Mesenchymal stem cell (in vitro differentiated cells and primary cell): ENCODE measurements at regions not wholly inside any gene's neighbourhood (a gene's known extent, or its start where the extent isn't known, plus 50 kb on each side); places are given as distances from the start of the nearest gene placed in this dataset.

ENCODE experiments used
- DNase-seq: peaks from one replicate; pipeline ENCODE4 v3.0.0-alpha.2; 2013
- H2AFZ ChIP-seq: one replicate; pipeline ENCODE4 v1.6.1; 2013; ENCODE audit warnings: low read depth, mild to moderate bottlenecking, control low read depth, inconsistent platforms, low read length, moderate library complexity
- H2AK5ac ChIP-seq: 2 replicates; pipeline ENCODE4 v1.6.1; 2013; ENCODE audit warnings: low read length, moderate library complexity, mild to moderate bottlenecking, inconsistent platforms; ENCODE audit not compliant: severe bottlenecking
- H2BK120ac ChIP-seq: one replicate; pipeline ENCODE4 v1.6.1; 2013; ENCODE audit warnings: low read depth, mild to moderate bottlenecking, inconsistent platforms, low read length, moderate library complexity
- H2BK12ac ChIP-seq, 2 experiments: one replicate each; pipeline ENCODE4 v1.6.1; 2013; ENCODE audit warnings: inconsistent platforms in 2 of 2, low read length in 2 of 2, mild to moderate bottlenecking in 2 of 2, moderate library complexity in 2 of 2, control low read depth in 1 of 2
- H2BK15ac ChIP-seq: one replicate; pipeline ENCODE4 v1.6.1; 2013; ENCODE audit warnings: mild to moderate bottlenecking, low read depth, inconsistent platforms; ENCODE audit not compliant: poor library complexity, severe bottlenecking
- H2BK5ac ChIP-seq: 2 replicates; pipeline ENCODE4 v1.6.1; 2013; ENCODE audit warnings: low read depth, mild to moderate bottlenecking, low read length, control low read depth, inconsistent platforms; ENCODE audit not compliant: poor library complexity, severe bottlenecking
- H3K14ac ChIP-seq, 2 experiments: one replicate each; pipeline ENCODE4 v1.6.1; 2013; ENCODE audit warnings: inconsistent platforms in 2 of 2, low read length in 2 of 2, control low read depth in 1 of 2, mild to moderate bottlenecking in 1 of 2, moderate library complexity in 1 of 2
- H3K18ac ChIP-seq, 2 experiments: one replicate each; pipeline ENCODE4 v1.6.1; 2013; ENCODE audit warnings: inconsistent platforms in 2 of 2, low read length in 2 of 2, control low read depth in 1 of 2, low read depth in 1 of 2, mild to moderate bottlenecking in 1 of 2
- H3K23ac ChIP-seq, 2 experiments: one replicate each; pipeline ENCODE4 v1.6.1; 2013; ENCODE audit warnings: inconsistent platforms in 2 of 2, low read length in 2 of 2, mild to moderate bottlenecking in 2 of 2, moderate library complexity in 2 of 2, control low read depth in 1 of 2
- H3K27ac ChIP-seq: 2 replicates; pipeline ENCODE4 v1.5.1; 2013; ENCODE audit warnings: mild to moderate bottlenecking, moderate library complexity, low read length, control low read depth, inconsistent platforms; ENCODE audit not compliant: poor library complexity, severe bottlenecking
- H3K27me3 ChIP-seq, 2 experiments: 2 replicates each; pipeline versions ENCODE4 v1.6.1 to v1.7.0; 2013; ENCODE audit warnings: low read length in 2 of 2, mild to moderate bottlenecking in 2 of 2, moderate library complexity in 2 of 2, control low read depth in 1 of 2, inconsistent platforms in 1 of 2; ENCODE audit not compliant: control insufficient read depth in 1 of 2, insufficient read depth in 1 of 2
- H3K36me3 ChIP-seq, 2 experiments: 2 replicates each; pipeline versions ENCODE4 v1.6.1 to v1.7.0; 2013; ENCODE audit warnings: low read length in 2 of 2, control low read depth in 1 of 2, inconsistent platforms in 1 of 2, low read depth in 1 of 2, mild to moderate bottlenecking in 1 of 2; ENCODE audit not compliant: insufficient read depth in 2 of 2, control insufficient read depth in 1 of 2
- H3K4ac ChIP-seq, 2 experiments: one replicate each; pipeline ENCODE4 v1.6.1; 2013; ENCODE audit warnings: inconsistent platforms in 2 of 2, low read length in 2 of 2, mild to moderate bottlenecking in 2 of 2, moderate library complexity in 2 of 2, control low read depth in 1 of 2, low read depth in 1 of 2
- H3K4me1 ChIP-seq: 2 replicates; pipeline ENCODE4 v1.6.1; 2013; ENCODE audit warnings: low read depth, low read length, control low read depth; ENCODE audit not compliant: control insufficient read depth, insufficient read depth
- H3K4me2 ChIP-seq: 2 replicates; pipeline ENCODE4 v1.6.1; 2013; ENCODE audit warnings: low read length, mild to moderate bottlenecking, inconsistent platforms; ENCODE audit not compliant: poor library complexity, severe bottlenecking
- H3K4me3 ChIP-seq, 2 experiments: 2 replicates each; pipeline versions ENCODE4 v1.5.1 to v1.7.0; 2013; ENCODE audit warnings: low read length in 2 of 2, mild to moderate bottlenecking in 2 of 2, control low read depth in 1 of 2, low read depth in 1 of 2; ENCODE audit not compliant: insufficient read depth in 1 of 2
- H3K79me1 ChIP-seq: replicated peaks from 2 replicates; pipeline ENCODE4 v1.6.1; 2013; ENCODE audit warnings: mild to moderate bottlenecking, control low read depth, low read length, inconsistent platforms; ENCODE audit not compliant: poor library complexity, severe bottlenecking
- H3K9ac ChIP-seq: 2 replicates; pipeline ENCODE4 v1.7.0; 2013; ENCODE audit warnings: mild to moderate bottlenecking, low read length, moderate library complexity
- H3K9me3 ChIP-seq: 2 replicates; pipeline ENCODE4 v1.7.0; 2013; ENCODE audit warnings: mild to moderate bottlenecking, low read length; ENCODE audit not compliant: control insufficient read depth
- H4K8ac ChIP-seq: one replicate; pipeline ENCODE4 v1.6.1; 2013; ENCODE audit warnings: inconsistent platforms, mild to moderate bottlenecking, low read length, moderate library complexity
- H4K91ac ChIP-seq: one replicate; pipeline ENCODE4 v1.6.1; 2013; ENCODE audit warnings: mild to moderate bottlenecking, low read length, inconsistent platforms
- WGBS: methylation state at CpG from one replicate; pipeline ENCODE4 v1.1.7; 2013; ENCODE audit warnings: mixed read lengths; 5-methylcytosine and 5-hydroxymethylcytosine counted together

DNA sequence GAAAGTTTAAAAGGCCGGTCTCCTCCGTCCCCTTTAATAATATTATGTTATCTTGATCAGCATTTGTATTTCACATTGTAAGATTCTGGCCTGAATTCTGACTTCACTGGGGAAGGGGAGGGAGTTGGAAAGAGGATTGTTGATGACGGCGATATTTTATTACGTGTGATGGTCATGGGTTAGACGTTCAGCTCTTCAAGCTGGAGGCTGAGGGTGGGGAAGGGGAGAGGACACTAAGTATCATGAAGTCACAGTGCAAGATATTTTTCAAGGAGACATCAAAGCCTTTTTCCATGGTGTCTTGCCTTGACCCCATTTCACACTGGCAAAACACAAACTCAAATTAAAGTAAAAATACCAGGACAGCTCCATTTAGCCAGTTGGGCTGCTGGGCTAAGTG is 126.7 kb downstream of the WDR11 start:
- no peak overlapping the region for H3K4me3 ChIP-seq
- H3K79me1 ChIP-seq, result no peaks in the 10 kb centered on the region
- H2AK5ac ChIP-seq, result no peak overlapping the region
- H2BK15ac ChIP-seq, result no peak overlapping the region
- H4K8ac ChIP-seq, result no peak overlapping the region
- H3K18ac ChIP-seq, result no peak overlapping the region
- peaks cover 19% of the 10 kb centered on the region for H3K4me1 ChIP-seq
- H3K27me3 ChIP-seq, result peaks cover 29 to 35% of the 10 kb centered on the region in 2 experiments
- no peaks in the 10 kb centered on the region for H3K36me3 ChIP-seq
- no peak overlapping the region for H4K91ac ChIP-seq
- no peak overlapping the region for H3K4me2 ChIP-seq
- H3K23ac ChIP-seq, result no peak overlapping the region
- no peak overlapping the region for H2BK5ac ChIP-seq
- no peak overlapping the region for H2BK120ac ChIP-seq
- H3K27ac ChIP-seq, result no peak overlapping the region
- no peak overlapping the region for H2BK12ac ChIP-seq
- no peak for DNase-seq
- H3K4ac ChIP-seq, result no peak overlapping the region
- WGBS, result 85% methylated on average over 4 of the region's 6 CpGs
- H3K9ac ChIP-seq, result no peak overlapping the region
- peaks cover 31% of the 10 kb centered on the region for H3K9me3 ChIP-seq
- H3K14ac ChIP-seq, result no peak overlapping the region
- no peak overlapping the region for H2AFZ ChIP-seq

DNA sequence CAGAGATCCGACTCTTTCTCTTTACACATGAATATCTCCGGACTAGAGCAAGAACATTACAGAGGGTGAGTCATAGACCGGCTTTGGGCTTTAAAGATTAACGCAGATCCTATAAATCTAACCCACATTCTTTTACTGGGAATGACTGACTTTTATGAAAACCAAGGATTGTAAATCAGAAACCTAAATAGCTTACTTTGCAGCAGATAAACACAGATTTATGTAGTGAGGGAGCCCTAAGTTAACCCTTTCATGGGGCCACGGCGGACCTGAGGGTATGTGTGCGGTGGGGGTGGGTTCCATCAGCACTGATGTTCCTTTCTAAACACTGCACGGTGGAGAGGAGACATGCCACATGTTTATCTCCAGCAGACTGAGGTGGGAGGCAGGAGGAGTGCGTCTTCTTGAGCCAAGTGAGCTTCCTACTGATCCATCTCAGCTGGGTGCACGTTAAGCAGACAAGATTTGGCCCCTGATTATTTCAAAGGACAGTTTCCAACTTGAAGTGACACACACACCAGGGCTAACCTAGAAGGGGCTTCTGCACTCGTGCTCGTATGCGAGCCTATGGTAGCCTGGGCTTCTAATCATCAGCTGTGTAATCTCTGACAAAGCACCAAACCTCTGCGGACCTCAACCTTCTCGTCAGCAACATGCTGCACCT is 127.6 kb downstream of the WDR11 start:
- Histone ChIP-seq H3K9ac (no peak overlapping the region), H3K36me3 (no peaks in the 10 kb centered on the region), H2BK120ac (no peak overlapping the region), H3K79me1 (no peaks in the 10 kb centered on the region), H2BK5ac (no peak overlapping the region), H3K4me2 (peak overlapping the region; percentile 88), H3K27me3 (peaks cover 23 to 35% of the 10 kb centered on the region in 2 experiments), H3K9me3 (peaks cover 27% of the 10 kb centered on the region), H4K91ac (no peak overlapping the region), H2BK12ac (no peak overlapping the region), H3K18ac (no peak overlapping the region), H3K23ac (no peak overlapping the region), H4K8ac (no peak overlapping the region), H3K14ac (peak overlapping the region in 1 of 2 experiments; percentile 28), H2AK5ac (no peak overlapping the region), H2BK15ac (no peak overlapping the region), H3K4ac (no peak overlapping the region), H3K4me3 (no peak overlapping the region), H3K4me1 (peaks cover 19% of the 10 kb centered on the region), H2AFZ (no peak overlapping the region), H3K27ac (no peak overlapping the region)
- DNase-seq, result peak; percentile 66
- WGBS, result 16% methylated on average over 15 of the region's 15 CpGs

DNA sequence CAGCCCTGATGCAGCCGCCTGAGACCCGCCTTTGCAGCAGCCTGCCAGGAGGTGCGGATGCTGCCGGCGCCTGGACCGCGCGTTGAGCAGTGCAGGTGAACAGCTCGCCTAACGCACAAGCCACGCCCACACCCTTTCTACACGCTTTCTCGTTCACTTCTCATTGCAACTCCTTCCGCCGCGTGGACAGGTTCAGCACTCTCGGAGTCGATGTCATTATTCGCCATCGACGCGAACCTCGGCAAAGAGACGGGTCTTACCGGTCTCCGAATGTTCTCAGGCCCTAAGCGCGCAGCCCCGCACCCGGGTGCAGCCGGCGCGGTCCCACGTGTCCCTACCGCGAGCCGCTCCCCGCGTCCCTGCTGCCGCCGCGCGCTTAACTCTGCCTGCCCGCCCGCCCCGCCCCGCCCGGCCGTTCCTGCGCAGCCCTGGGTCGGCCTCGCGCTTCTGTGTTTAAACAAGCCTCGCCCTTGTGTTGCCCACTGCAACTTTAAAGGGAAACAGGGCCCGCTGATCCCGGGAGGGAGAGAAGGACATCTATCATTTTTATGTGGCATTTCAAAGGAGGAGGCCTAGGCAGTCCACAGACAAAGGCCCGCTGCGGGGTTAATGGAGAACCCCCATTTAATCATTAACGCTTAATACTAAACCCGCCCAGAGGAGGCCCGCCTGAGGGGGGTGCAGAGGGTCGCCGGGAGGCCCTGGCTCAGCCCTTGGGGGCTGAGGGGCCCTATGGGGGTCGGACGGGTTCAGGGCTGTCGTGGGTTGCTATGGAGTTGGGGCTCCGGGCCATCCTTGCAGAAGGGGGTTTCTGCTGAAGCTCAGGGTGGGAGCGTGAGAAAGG is 128.5 kb downstream of the WDR11 start:
- 4% methylated on average over 66 of the region's 68 CpGs for WGBS
- Histone ChIP-seq H2BK120ac (no peak overlapping the region), H3K27ac (no peak overlapping the region), H3K4ac (no peak overlapping the region), H3K4me1 (peaks cover 19% of the 10 kb centered on the region), H2BK15ac (no peak overlapping the region), H2BK12ac (no peak overlapping the region), H4K8ac (no peak overlapping the region), H2AK5ac (no peak overlapping the region), H3K9ac (no peak overlapping the region), H4K91ac (no peak overlapping the region), H2BK5ac (no peak overlapping the region), H3K23ac (peak overlapping the region in 1 of 2 experiments; percentile 46), H3K9me3 (peaks cover 18% of the 10 kb centered on the region), H3K18ac (no peak overlapping the region), H3K79me1 (no peaks in the 10 kb centered on the region), H3K36me3 (no peaks in the 10 kb centered on the region), H3K4me2 (peak overlapping the region; percentile 88), H3K27me3 (peaks cover 23 to 35% of the 10 kb centered on the region in 2 experiments), H3K14ac (no peak overlapping the region), H3K4me3 (peak overlapping the region; percentile 4 to 55), H2AFZ (no peak overlapping the region)
- peak; percentile 14 for DNase-seq
